HEK293T (cell line): ENCODE measurements at regions not wholly inside any gene's neighbourhood (a gene's known extent, or its start where the extent isn't known, plus 50 kb on each side); places are given as distances from the start of the nearest gene placed in this dataset.

Experiments used
- ELF4 ChIP-seq: fragments of 450-650 bp; IDR thresholded peaks from 2 replicates; pipeline ENCODE4 v1.6.1; 2017; ENCODE audit warnings: antibody characterized with exemption
- NFRKB ChIP-seq: fragments of 450-650 bp; IDR thresholded peaks from 2 replicates; pipeline ENCODE4 v1.6.1; 2016; ENCODE audit warnings: mild to moderate bottlenecking, moderate library complexity
- SP1 ChIP-seq: fragments of 450-650 bp; IDR thresholded peaks from 2 replicates; pipeline ENCODE4 v1.6.1; 2017
- SUZ12 ChIP-seq: fragments of 450-650 bp; IDR thresholded peaks from 2 replicates; pipeline ENCODE4 v1.6.1; 2016; ENCODE audit warnings: mild to moderate bottlenecking

DNA sequence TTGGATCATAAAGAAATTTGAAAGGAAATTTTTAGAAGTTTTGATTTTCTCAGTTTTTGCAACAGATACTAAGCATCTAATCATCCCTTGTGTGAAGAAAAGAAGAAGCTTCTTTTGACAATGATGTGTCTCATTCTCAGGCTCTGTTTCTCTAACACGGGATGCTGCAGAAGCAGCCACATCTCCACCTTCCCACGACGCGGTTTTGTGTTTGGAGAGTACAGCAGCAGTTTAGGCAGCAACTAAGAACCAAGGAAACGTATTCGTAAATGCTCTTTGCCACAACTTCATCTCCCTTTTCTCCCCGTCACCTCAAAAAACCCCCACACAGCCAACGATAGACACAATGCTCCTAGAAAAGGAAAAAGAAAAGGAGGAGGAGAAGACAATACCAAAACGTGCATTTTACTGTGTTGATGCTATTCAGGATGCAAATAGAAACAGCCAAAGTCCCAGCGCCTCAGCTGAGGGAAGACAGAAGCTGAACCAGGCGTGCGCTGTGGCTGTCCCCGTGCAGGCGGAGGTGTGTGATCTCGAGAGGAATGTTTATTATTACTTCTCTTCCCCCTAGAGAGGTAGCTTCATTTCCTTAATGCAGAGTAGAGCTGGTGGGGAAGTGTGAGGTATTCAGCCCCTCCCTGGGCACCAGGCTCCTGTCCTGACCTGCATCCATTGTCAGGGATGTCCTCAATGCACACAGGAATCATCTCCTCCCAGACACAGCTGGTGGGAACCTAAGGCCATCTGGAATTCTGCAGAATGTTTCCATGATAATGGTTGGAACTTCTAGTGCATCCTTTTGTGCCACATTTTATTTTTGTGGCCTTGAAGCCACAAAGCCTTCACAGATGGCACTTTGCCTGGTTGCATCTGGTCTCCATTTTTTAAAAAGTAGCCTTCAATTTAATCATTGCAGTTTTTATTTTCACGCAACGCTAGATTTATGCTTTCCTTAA is 174.6 kb upstream of the KLF6 start:
- TF ChIP-seq SUZ12 (no peak), ELF4 (no peak), SP1 (no peak), NFRKB (no peak)
